GM06990 (cell line): ENCODE measurements at regions not wholly inside any gene's neighbourhood (a gene's known extent, or its start where the extent isn't known, plus 50 kb on each side); places are given as distances from the start of the nearest gene placed in this dataset.

ENCODE experiments used
- DNase-seq: peaks from one replicate; pipeline ENCODE4 v3.0.0-alpha.2; 2011; ENCODE audit not compliant: insufficient read length; ENCODE audit errors: extremely low read depth
- H3K27me3 ChIP-seq: replicated peaks from 2 replicates; pipeline ENCODE4 v1.6.0; 2011; ENCODE audit warnings: low read length; ENCODE audit not compliant: control insufficient read depth, insufficient read depth
- H3K36me3 ChIP-seq: 2 replicates; pipeline ENCODE4 v1.5.1; 2011; ENCODE audit warnings: low read length; ENCODE audit not compliant: control insufficient read depth, insufficient read depth
- H3K4me3 ChIP-seq: replicated peaks from 2 replicates; pipeline ENCODE4 v1.5.1; 2011; ENCODE audit warnings: low read depth, mild to moderate bottlenecking, control low read depth, low read length
- CTCF ChIP-seq: IDR thresholded peaks from 2 replicates; pipeline ENCODE4 v1.5.1; 2011; ENCODE audit warnings: low read length, control low read depth, mild to moderate bottlenecking, inconsistent platforms; ENCODE audit not compliant: insufficient read depth, poor library complexity, severe bottlenecking

DNA sequence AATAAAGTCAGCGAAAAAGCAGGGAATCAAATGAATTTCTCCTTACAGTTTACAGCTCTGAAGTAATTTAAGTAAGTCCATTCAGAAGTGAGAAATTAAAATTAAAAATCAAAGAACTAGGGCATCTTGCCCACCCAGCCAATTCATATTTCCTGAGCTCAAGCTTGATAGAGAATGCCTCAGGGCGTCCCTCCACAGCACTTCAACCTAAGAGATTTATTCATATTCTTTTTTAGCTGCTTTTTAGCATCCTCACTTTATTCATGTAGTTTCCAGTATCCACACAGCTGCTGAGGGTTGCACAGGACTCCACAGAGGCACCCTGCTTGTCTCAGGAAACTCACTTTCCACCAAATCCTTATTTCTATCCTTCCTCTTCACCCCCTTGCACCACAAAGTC is 900.3 kb downstream of the BCL11A start:
- no peak for TF ChIP-seq CTCF
- Histone ChIP-seq H3K4me3 (no peak overlapping the region), H3K27me3 (no peaks in the 10 kb centered on the region), H3K36me3 (no peaks in the 10 kb centered on the region)
- no peak for DNase-seq

- no peak for TF ChIP-seq CTCF
- DNase-seq, result no peak
- Histone ChIP-seq H3K27me3 (no peaks in the 10 kb centered on the region), H3K4me3 (no peak overlapping the region), H3K36me3 (no peaks in the 10 kb centered on the region)
These were observed 922.7 kb downstream of the BCL11A start for GRCh38 chr2:59630789-59631188.

GRCh38 chr2:59627599-59627998 is 925.9 kb downstream of the BCL11A start:
- no peak for DNase-seq
- Histone ChIP-seq H3K27me3 (no peaks in the 10 kb centered on the region), H3K36me3 (no peaks in the 10 kb centered on the region), H3K4me3 (no peak overlapping the region)
- no peak for TF ChIP-seq CTCF

DNA sequence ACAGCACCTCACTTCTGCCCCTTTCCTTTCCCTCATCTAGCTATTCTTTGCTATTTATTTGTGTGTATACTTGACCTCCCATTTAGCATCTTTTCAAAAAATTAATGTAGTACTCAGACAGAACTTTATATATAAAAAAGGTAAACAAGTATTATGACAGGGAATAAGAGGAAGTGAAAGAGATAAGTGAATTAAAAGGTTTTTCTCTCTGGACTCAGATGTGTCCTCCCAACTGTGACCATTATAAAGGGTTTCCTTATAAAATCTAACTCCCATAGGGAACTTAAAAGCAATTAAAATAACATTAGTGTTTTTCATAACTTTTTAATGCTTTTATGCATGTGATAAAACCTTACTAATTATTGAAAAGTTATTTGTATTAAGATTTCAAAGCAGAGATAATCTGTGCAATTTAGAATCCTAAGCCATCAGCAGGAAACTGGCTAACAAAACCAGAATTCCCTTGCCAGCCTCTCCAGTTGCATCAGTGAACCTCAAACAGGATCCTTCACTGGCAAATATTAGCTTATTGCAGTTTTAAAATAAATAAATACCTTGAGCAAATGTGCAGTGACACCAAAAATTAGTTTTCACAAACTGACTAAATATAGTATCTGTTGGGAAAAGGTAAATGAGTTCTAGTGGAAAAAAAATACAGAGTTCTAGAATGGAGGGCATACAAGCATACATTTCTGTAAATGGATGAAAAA is 930.7 kb downstream of the BCL11A start:
- Histone ChIP-seq H3K27me3 (no peaks in the 10 kb centered on the region), H3K36me3 (no peaks in the 10 kb centered on the region), H3K4me3 (no peak overlapping the region)
- DNase-seq, result no peak
- TF ChIP-seq CTCF, result no peak

- Histone ChIP-seq H3K36me3 (no peaks in the 10 kb centered on the region), H3K27me3 (no peaks in the 10 kb centered on the region), H3K4me3 (no peak overlapping the region)
- TF ChIP-seq CTCF, result no peak
- DNase-seq, result no peak
These were observed 949.3 kb downstream of the BCL11A start for GRCh38 chr2:59604123-59604522.
